Psoas muscle (tissue), 7 donors: ENCODE measurements at regions not wholly inside any gene's neighbourhood (a gene's known extent, or its start where the extent isn't known, plus 50 kb on each side); places are given as distances from the start of the nearest gene placed in this dataset.

ENCODE experiments used
- ATAC-seq, 4 donors: fragments of 200-7000 bp; cut with Tn5 transposase; one replicate each; pipeline ENCODE4 v1.9.1; 2020; ENCODE audit warnings: moderate library complexity in 3 of 4, mild to moderate bottlenecking in 2 of 4
- DNase-seq, 2 donors: peaks; one replicate each; pipeline ENCODE4 v3.0.0-alpha.2; 2020
- H3K27ac ChIP-seq: fragments of 200-600 bp; one replicate; pipeline ENCODE4 v1.8.0; 2022
- H3K27me3 ChIP-seq, 3 donors: fragments of 200-600 bp in 1 of 3; one replicate each; pipeline versions ENCODE4 v1.6.1 to v1.8.0; 2013 to 2022; ENCODE audit warnings: low read length in 2 of 3, mild to moderate bottlenecking in 2 of 3, moderate library complexity in 1 of 3; ENCODE audit not compliant: insufficient read depth in 3 of 3
- H3K36me3 ChIP-seq, 2 donors: fragments of 200-600 bp in 1 of 2; one replicate each; pipeline versions ENCODE4 v1.6.1 to v1.8.0; 2013 to 2022; ENCODE audit warnings: low read depth in 1 of 2, mild to moderate bottlenecking in 1 of 2, moderate library complexity in 1 of 2; ENCODE audit not compliant: insufficient read depth in 1 of 2
- H3K4me1 ChIP-seq: fragments of 200-600 bp; one replicate; pipeline ENCODE4 v1.8.0; 2022
- H3K4me3 ChIP-seq: fragments of 200-600 bp; one replicate; pipeline ENCODE4 v1.8.0; 2022; ENCODE audit warnings: mild to moderate bottlenecking
- H3K9me3 ChIP-seq: fragments of 200-600 bp; one replicate; pipeline ENCODE4 v1.8.0; 2022
- WGBS, 3 donors: extraction: QIAGEN DNeasy Blood & Tissue Kit; methylation state at CpG; one replicate each; pipeline versions ENCODE4 v1.1.6 to v1.1.7; 2013; 5-methylcytosine and 5-hydroxymethylcytosine counted together
- intact Hi-C, 2 donors: fragments of 100-400 bp; cut with DNase I; formaldehyde crosslinking; loops; one replicate each; pipeline versions ENCODE4 v1.11.0 to v1.14.2; 2022
- TF ChIP-seq, protein P1 (sequence below): fragments of 200-600 bp; IDR thresholded peaks from one replicate; pipeline ENCODE4 v1.8.0; 2022; ENCODE audit warnings: antibody characterized with exemption
- donor health status: healthy with polysubstance abuse.
- donor health status: DM: no; HTN: no; CAD: no; lungs with moderate emphysema.
- donor health status: Bipolar disorder and iron deficiency.
- donor health status: healthy.
- donor health status: DM: yes; HTN: yes; CAD: no.
- donor health status: DM: no; HTN: no; CAD: no.
- donor health status: DM: yes; HTN: yes; CAD: no.

DNA sequence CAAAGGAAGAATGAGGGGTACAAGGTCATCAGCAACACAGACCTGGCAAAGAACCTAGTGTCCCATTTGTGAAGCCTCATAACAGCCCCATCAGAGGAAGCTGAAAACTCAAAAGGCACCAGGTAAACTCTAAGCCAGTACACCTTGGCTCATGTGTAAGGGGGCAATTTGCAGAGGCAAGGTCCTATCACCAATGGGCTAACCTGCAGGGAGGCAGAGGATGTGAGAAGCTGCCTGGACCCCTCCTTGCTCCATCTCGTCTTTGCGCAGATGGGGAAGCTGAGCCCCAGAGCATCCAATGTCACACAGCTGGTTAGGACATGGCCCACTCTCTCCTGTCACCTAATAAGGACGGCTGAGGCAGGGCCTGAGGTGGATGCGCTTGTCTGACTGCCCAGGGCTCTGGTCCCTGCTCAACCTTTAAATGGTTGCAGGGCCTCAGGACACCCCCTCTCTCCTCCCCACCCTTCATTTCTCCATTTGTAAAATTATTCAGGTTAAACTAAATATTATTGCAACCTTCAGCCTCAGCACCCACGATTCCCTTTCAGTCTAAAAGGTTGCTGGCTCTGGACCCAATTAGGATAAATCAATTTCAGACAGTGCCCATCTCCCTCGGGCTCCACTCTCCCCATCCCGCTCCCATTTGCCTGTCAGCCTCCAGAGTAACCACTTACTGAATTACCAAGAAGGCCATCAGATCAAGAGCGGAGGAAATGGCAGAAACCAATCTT, 135.3 kb downstream of the OAT start:
- Histone ChIP-seq H3K36me3 (no peaks in the 10 kb centered on the region), H3K27me3 (peaks cover 0 to 5% (median 0%) of the 10 kb centered on the region in 3 donors), H3K9me3 (no peaks in the 10 kb centered on the region), H3K27ac (no peak overlapping the region), H3K4me3 (no peak overlapping the region), H3K4me1 (no peaks in the 10 kb centered on the region)
- 80 to 90% (median 88%) methylated on average over 8 of the region's 8 CpGs for WGBS, 3 donors
- intact Hi-C loops = no loop called here
- TF ChIP-seq, protein P1, sequence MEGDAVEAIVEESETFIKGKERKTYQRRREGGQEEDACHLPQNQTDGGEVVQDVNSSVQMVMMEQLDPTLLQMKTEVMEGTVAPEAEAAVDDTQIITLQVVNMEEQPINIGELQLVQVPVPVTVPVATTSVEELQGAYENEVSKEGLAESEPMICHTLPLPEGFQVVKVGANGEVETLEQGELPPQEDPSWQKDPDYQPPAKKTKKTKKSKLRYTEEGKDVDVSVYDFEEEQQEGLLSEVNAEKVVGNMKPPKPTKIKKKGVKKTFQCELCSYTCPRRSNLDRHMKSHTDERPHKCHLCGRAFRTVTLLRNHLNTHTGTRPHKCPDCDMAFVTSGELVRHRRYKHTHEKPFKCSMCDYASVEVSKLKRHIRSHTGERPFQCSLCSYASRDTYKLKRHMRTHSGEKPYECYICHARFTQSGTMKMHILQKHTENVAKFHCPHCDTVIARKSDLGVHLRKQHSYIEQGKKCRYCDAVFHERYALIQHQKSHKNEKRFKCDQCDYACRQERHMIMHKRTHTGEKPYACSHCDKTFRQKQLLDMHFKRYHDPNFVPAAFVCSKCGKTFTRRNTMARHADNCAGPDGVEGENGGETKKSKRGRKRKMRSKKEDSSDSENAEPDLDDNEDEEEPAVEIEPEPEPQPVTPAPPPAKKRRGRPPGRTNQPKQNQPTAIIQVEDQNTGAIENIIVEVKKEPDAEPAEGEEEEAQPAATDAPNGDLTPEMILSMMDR = no peak
- ATAC-seq = no peak
- DNase-seq = peak in 1 of 2 donors; percentile 3

DNA sequence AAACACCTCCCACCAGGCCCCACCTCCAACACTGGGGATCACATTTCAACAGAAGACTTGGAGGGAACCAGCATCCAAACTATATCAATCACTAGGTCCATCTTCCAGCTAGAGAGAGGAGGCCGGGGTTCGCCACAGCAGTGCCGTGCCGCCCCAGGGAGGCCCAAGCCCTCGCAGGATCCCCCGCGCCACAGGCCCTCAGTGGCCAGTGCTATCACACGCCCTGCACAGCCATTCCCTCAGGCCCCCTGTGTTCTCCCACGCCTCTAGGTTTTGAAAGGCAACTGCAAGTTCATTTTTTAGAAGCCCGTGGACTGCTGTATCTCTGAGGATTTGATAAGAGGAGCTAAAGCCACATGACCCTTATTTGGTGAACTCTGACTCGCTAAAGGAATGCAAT, 136.4 kb downstream of the OAT start:
- 95 to 98% (median 97%) methylated on average over 11 of the region's 11 CpGs for WGBS, 3 donors
- peak in 1 of 2 donors; percentile 11 for DNase-seq
- TF ChIP-seq, protein P1 = no peak

DNA sequence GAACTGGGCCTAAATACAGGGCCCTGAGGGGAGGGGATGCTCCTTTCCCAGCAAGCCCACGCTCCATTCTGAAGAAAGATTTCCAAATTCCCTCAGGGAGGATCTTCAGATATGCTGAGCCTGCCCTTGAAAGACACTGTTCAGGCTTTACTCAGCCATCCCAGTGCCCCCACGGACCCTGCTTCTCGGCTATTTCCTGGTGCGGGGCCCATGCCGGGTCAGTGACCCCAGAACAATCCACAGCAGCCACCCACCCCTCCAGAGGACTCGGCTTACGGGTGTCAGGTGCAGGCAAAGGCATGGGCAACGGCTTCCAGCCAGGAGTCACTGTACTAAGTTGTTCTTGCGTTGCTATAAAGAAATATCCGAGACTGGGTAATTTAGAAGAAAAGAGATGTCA, 137.1 kb downstream of the OAT start:
- Histone ChIP-seq H3K27me3 (peaks cover 0 to 5% (median 0%) of the 10 kb centered on the region in 3 donors), H3K4me1 (no peaks in the 10 kb centered on the region), H3K36me3 (no peaks in the 10 kb centered on the region), H3K9me3 (no peaks in the 10 kb centered on the region), H3K27ac (no peak overlapping the region), H3K4me3 (no peak overlapping the region)
- intact Hi-C loops = no loop called here
- TF ChIP-seq, protein P1 = no peak
- ATAC-seq (no peak), DNase-seq (peak in 1 of 2 donors; percentile 11)
- 81 to 88% (median 81%) methylated on average over 10 of the region's 10 CpGs for WGBS, 3 donors

More for the DNA sequence above, 136.4 kb downstream of the OAT start:
- intact Hi-C loops = no loop called here
- Histone ChIP-seq H3K9me3 (no peaks in the 10 kb centered on the region), H3K27me3 (peaks cover 0 to 5% (median 0%) of the 10 kb centered on the region in 3 donors), H3K4me1 (no peaks in the 10 kb centered on the region), H3K4me3 (no peak overlapping the region), H3K36me3 (no peaks in the 10 kb centered on the region), H3K27ac (no peak overlapping the region)
- ATAC-seq = no peak

DNA sequence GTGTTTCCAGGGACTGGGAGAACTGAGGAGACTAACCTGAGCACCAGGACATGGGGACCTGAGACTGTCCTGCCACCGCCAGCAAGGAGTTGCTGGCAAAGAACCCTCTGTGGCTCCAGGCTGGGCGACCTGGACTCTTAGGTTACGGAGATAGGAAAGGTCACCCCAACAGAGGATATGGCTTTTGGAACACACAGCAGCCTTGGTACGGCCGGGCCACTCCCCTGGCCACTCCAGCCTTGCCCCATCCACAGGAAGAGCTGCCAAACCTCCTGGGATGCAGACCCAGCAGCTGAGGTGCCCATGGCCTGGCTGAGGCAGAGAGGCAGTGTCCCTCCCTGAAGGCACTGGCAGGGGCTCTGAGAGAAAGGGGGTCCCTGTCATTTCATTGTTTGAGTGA, 137.8 kb downstream of the OAT start:
- TF ChIP-seq, protein P1 = no peak
- peak in 1 of 2 donors; percentile 24 for DNase-seq
- ATAC-seq = no peak
- H3K27ac ChIP-seq = no peak overlapping the region
- no peaks in the 10 kb centered on the region for H3K4me1 ChIP-seq
- 92% methylated on average over 5 of the region's 5 CpGs for WGBS, 3 donors
- no peaks in the 10 kb centered on the region for H3K36me3 ChIP-seq
- intact Hi-C loops = no loop called here
- H3K27me3 ChIP-seq = peaks cover 0 to 5% (median 0%) of the 10 kb centered on the region in 3 donors
- no peak overlapping the region for H3K4me3 ChIP-seq
- H3K9me3 ChIP-seq = no peaks in the 10 kb centered on the region
